ENCODE measurements at regions not wholly inside any gene's neighbourhood (a gene's known extent, or its start where the extent isn't known, plus 50 kb on each side); places are given as distances from the start of the nearest gene placed in this dataset.

- Histone ChIP-seq H3K27ac (ENCODE audit: low read length) (no peak overlapping the region), H2AFZ (ENCODE audit: low read depth, low read length) (no peak overlapping the region), H3K9me2 (ENCODE audit: insufficient read depth, low read length) (no peaks in the 10 kb centered on the region), H3K4me3 (ENCODE audit: low read length) (no peak overlapping the region), H3K4me2 (ENCODE audit: low read length) (no peak overlapping the region), H4K20me1 (ENCODE audit: insufficient read depth) (no peaks in the 10 kb centered on the region), H3K79me2 (replicated peaks; ENCODE audit: insufficient read depth, low read length) (no peaks in the 10 kb centered on the region), H3K9me3 (ENCODE audit: low read length) (no peaks in the 10 kb centered on the region), H3K9ac (ENCODE audit: low read length) (no peak overlapping the region), H3K27me3 (ENCODE audit: insufficient read depth, low read depth, low read length) (no peaks in the 10 kb centered on the region), H3K36me3 (ENCODE audit: insufficient read depth, low read length) (no peaks in the 10 kb centered on the region), H3F3A (ENCODE audit: insufficient read depth, low read length, poor library complexity, severe bottlenecking) (no peaks in the 10 kb centered on the region)
- TF ChIP-seq POLR2AphosphoS5 (IDR thresholded peaks at IDR 0.05) (peak; percentile 14), EZH2 (IDR thresholded peaks at IDR 0.05; ENCODE audit: borderline replicate concordance, insufficient read depth, low read length, poor library complexity, severe bottlenecking) (no peak), EP300 (conservative IDR thresholded peaks at IDR 0.05; ENCODE audit: poor library complexity, severe bottlenecking) (no peak)
These were observed 147.4 kb downstream of the GALR1 start for GRCh38 chr18:77397056-77397455.

DNA sequence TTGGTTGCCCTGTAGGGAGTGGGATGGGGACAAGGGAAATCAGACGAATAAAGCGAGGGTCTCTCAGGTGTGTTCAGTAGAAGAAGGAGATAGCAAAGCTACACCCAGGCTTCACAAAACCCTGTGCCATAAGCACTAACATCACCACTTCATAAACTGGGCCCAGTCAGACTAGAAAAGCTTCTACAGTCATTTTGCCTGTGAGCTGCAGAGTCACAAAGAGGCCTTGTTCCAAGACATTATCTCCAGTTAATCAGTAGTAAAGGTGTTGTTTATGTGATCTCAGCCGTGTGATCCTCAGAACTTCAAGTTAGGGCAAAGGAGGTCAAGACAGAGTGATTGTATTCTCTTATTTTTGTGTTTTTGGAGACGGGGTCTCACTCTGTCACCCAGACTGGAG is 148.0 kb downstream of the GALR1 start:
- H3K9ac ChIP-seq (ENCODE audit: low read length): no peak overlapping the region
- H3K27ac ChIP-seq (ENCODE audit: low read length): peak overlapping the region; percentile 15
- TF ChIP-seq POLR2AphosphoS5 (IDR thresholded peaks at IDR 0.05): no peak
- TF ChIP-seq EZH2 (IDR thresholded peaks at IDR 0.05; ENCODE audit: borderline replicate concordance, insufficient read depth, low read length, poor library complexity, severe bottlenecking): no peak
- TF ChIP-seq TAF1 (IDR thresholded peaks at IDR 0.05; ENCODE audit: low read depth): no peak
- no peak for TF ChIP-seq EP300 (conservative IDR thresholded peaks at IDR 0.05; ENCODE audit: poor library complexity, severe bottlenecking)
- no peak for TF ChIP-seq SMC3 (conservative IDR thresholded peaks at IDR 0.05; ENCODE audit: poor library complexity)
- TF ChIP-seq CTCF (IDR thresholded peaks at IDR 0.05; ENCODE audit: poor library complexity, severe bottlenecking): no peak
- H3K27me3 ChIP-seq (ENCODE audit: insufficient read depth, low read depth, low read length): no peaks in the 10 kb centered on the region
- H3K4me2 ChIP-seq (ENCODE audit: low read length): no peak overlapping the region
- no peaks in the 10 kb centered on the region for H3K79me2 ChIP-seq (replicated peaks; ENCODE audit: insufficient read depth, low read length)
- no peaks in the 10 kb centered on the region for H3K9me3 ChIP-seq (ENCODE audit: low read length)
- no peak overlapping the region for H3K4me3 ChIP-seq (ENCODE audit: low read length)
- H3F3A ChIP-seq (ENCODE audit: insufficient read depth, low read length, poor library complexity, severe bottlenecking): no peaks in the 10 kb centered on the region
- no peaks in the 10 kb centered on the region for H3K9me2 ChIP-seq (ENCODE audit: insufficient read depth, low read length)
- H3K36me3 ChIP-seq (ENCODE audit: insufficient read depth, low read length): no peaks in the 10 kb centered on the region
- no peak overlapping the region for H2AFZ ChIP-seq (ENCODE audit: low read depth, low read length)
- H4K20me1 ChIP-seq (ENCODE audit: insufficient read depth): no peaks in the 10 kb centered on the region

DNA sequence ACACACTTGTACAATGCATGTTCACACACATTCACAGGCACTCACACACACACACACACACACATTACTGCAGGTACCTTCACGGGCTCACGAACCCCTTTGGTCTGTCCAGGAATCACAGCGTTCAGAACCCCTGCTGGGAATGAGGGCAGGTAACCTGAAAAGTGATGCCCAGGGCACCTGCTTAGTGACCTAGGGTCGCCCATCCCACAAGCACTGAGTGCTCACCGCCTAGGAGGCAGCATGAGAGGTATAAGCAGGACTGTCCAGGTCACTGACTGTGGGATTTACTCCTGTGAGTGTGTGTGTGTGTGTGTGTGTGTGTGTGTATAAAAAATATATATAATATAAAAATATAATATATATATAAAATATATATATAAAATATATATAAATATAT is 150.9 kb downstream of the GALR1 start:
- no peak overlapping the region for H3K4me3 ChIP-seq (ENCODE audit: low read length)
- H3K27ac ChIP-seq (ENCODE audit: low read length): no peak overlapping the region
- TF ChIP-seq SMC3 (conservative IDR thresholded peaks at IDR 0.05; ENCODE audit: poor library complexity): no peak
- TF ChIP-seq, protein P1, sequence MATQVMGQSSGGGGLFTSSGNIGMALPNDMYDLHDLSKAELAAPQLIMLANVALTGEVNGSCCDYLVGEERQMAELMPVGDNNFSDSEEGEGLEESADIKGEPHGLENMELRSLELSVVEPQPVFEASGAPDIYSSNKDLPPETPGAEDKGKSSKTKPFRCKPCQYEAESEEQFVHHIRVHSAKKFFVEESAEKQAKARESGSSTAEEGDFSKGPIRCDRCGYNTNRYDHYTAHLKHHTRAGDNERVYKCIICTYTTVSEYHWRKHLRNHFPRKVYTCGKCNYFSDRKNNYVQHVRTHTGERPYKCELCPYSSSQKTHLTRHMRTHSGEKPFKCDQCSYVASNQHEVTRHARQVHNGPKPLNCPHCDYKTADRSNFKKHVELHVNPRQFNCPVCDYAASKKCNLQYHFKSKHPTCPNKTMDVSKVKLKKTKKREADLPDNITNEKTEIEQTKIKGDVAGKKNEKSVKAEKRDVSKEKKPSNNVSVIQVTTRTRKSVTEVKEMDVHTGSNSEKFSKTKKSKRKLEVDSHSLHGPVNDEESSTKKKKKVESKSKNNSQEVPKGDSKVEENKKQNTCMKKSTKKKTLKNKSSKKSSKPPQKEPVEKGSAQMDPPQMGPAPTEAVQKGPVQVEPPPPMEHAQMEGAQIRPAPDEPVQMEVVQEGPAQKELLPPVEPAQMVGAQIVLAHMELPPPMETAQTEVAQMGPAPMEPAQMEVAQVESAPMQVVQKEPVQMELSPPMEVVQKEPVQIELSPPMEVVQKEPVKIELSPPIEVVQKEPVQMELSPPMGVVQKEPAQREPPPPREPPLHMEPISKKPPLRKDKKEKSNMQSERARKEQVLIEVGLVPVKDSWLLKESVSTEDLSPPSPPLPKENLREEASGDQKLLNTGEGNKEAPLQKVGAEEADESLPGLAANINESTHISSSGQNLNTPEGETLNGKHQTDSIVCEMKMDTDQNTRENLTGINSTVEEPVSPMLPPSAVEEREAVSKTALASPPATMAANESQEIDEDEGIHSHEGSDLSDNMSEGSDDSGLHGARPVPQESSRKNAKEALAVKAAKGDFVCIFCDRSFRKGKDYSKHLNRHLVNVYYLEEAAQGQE (IDR thresholded peaks at IDR 0.05; ENCODE audit: borderline replicate concordance): no peak
- TF ChIP-seq POLR2AphosphoS5 (IDR thresholded peaks at IDR 0.05): no peak
- no peak for TF ChIP-seq CTCF (IDR thresholded peaks at IDR 0.05; ENCODE audit: poor library complexity, severe bottlenecking)
- no peak for TF ChIP-seq EP300 (conservative IDR thresholded peaks at IDR 0.05; ENCODE audit: poor library complexity, severe bottlenecking)
- TF ChIP-seq EZH2 (IDR thresholded peaks at IDR 0.05; ENCODE audit: borderline replicate concordance, insufficient read depth, low read length, poor library complexity, severe bottlenecking): no peak
- no peak for TF ChIP-seq MXI1 (conservative IDR thresholded peaks at IDR 0.05; ENCODE audit: poor library complexity, severe bottlenecking)
- TF ChIP-seq RAD21 (conservative IDR thresholded peaks at IDR 0.05): no peak
- TF ChIP-seq TAF1 (IDR thresholded peaks at IDR 0.05; ENCODE audit: low read depth): no peak
- H3K36me3 ChIP-seq (ENCODE audit: insufficient read depth, low read length): no peaks in the 10 kb centered on the region
- no peaks in the 10 kb centered on the region for H3F3A ChIP-seq (ENCODE audit: insufficient read depth, low read length, poor library complexity, severe bottlenecking)
- H3K79me2 ChIP-seq (replicated peaks; ENCODE audit: insufficient read depth, low read length): no peaks in the 10 kb centered on the region
- H3K4me2 ChIP-seq (ENCODE audit: low read length): no peak overlapping the region
- H4K20me1 ChIP-seq (ENCODE audit: insufficient read depth): no peaks in the 10 kb centered on the region
- no peaks in the 10 kb centered on the region for H3K27me3 ChIP-seq (ENCODE audit: insufficient read depth, low read depth, low read length)
- no peaks in the 10 kb centered on the region for H3K9me2 ChIP-seq (ENCODE audit: insufficient read depth, low read length)
- no peak overlapping the region for H2AFZ ChIP-seq (ENCODE audit: low read depth, low read length)
- H3K9me3 ChIP-seq (ENCODE audit: low read length): no peaks in the 10 kb centered on the region
- H3K9ac ChIP-seq (ENCODE audit: low read length): no peak overlapping the region
